AG09319 (cell line): ENCODE measurements at regions not wholly inside any gene's neighbourhood (a gene's known extent, or its start where the extent isn't known, plus 50 kb on each side); places are given as distances from the start of the nearest gene placed in this dataset.

ENCODE experiments used
- DNase-seq: peaks from one replicate; pipeline ENCODE4 v3.0.0-alpha.2; 2010; ENCODE audit warnings: low read depth; ENCODE audit errors: extremely low read depth
- TF ChIP-seq, protein P1 (sequence below): IDR thresholded peaks from 2 replicates; pipeline ENCODE4 v1.5.1; 2011; ENCODE audit warnings: low read depth, mild to moderate bottlenecking, inconsistent platforms, low read length, moderate library complexity

- TF ChIP-seq, protein P1, sequence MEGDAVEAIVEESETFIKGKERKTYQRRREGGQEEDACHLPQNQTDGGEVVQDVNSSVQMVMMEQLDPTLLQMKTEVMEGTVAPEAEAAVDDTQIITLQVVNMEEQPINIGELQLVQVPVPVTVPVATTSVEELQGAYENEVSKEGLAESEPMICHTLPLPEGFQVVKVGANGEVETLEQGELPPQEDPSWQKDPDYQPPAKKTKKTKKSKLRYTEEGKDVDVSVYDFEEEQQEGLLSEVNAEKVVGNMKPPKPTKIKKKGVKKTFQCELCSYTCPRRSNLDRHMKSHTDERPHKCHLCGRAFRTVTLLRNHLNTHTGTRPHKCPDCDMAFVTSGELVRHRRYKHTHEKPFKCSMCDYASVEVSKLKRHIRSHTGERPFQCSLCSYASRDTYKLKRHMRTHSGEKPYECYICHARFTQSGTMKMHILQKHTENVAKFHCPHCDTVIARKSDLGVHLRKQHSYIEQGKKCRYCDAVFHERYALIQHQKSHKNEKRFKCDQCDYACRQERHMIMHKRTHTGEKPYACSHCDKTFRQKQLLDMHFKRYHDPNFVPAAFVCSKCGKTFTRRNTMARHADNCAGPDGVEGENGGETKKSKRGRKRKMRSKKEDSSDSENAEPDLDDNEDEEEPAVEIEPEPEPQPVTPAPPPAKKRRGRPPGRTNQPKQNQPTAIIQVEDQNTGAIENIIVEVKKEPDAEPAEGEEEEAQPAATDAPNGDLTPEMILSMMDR = no peak
- DNase-seq = no peak
Measured at GRCh38 chr14:97620066-97620465, 822.9 kb downstream of the VRK1 start.

- DNase-seq = no peak
- TF ChIP-seq, protein P1 = no peak
Measured at GRCh38 chr14:97624985-97625384, 827.8 kb downstream of the VRK1 start.

DNA sequence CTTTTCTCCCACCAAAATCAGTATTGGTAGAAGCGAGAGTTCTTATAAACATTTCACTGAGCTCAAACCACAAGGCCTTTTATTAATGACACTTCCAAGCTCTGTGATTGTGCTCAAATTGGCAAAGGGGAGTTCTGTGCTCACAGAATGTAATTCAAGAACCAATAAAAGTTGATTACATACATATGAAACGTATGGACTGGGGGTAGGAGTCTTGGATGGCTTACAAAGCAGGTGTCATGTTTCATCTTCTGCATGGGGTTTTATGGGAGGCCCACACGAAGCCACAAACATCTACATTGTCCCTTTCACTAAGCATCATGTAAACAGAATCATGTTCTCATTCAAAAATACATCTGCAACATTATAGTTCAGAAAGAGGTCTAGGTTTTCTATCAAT, 828.3 kb downstream of the VRK1 start:
- TF ChIP-seq, protein P1 = no peak
- no peak for DNase-seq

- no peak for DNase-seq
- TF ChIP-seq, protein P1 = no peak
Measured at GRCh38 chr14:97626088-97626487, 828.9 kb downstream of the VRK1 start.

GRCh38 chr14:97630249-97630648, 833.1 kb downstream of the VRK1 start:
- DNase-seq = no peak
- TF ChIP-seq, protein P1 = no peak

- TF ChIP-seq, protein P1 = no peak
- DNase-seq = no peak
Measured at GRCh38 chr14:97633131-97633738, 836.1 kb downstream of the VRK1 start.

DNA sequence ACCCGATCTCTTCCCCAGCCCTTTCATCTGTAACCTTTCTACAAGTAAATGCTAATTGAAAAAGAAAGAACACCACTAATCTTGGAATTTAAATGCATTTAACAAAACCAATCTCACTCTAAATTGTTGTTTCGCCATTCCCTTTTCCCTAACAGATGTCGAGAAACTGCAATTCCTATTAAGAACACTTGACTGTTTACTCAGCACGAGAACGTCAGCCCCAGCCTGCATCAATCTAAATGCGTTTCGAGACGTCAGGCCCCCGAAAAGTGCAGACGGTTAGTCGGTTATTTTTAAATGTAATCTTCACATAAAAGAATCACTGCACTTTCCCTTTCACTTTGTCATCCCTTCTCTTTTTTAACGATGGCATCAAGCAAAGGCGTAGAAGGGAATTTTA, 837.6 kb downstream of the VRK1 start:
- DNase-seq = no peak
- TF ChIP-seq, protein P1 = no peak
